Naive B cell (primary cell): ENCODE measurements at regions not wholly inside any gene's neighbourhood (a gene's known extent, or its start where the extent isn't known, plus 50 kb on each side); places are given as distances from the start of the nearest gene placed in this dataset.
"Not testable (repeated sequence)": the region's sequence is repeated elsewhere in the genome, so short reads cannot be mapped to it uniquely, and the experiment has no call there.

Experiments
- ATAC-seq, 2 donors: fragments of 150-1000 bp; cut with Tn5 transposase; 2 replicates each; pipeline ENCODE4 v1.10.0; 2021; ENCODE audit warnings: low read depth in 2 of 2, mild to moderate bottlenecking in 2 of 2, moderate library complexity in 2 of 2
- DNase-seq: peaks from one replicate; pipeline ENCODE4 v3.0.0; 2022
- H3K27ac Mint-ChIP-seq, 6 donors: one replicate each; pipeline ENCODE4 v1.8.0; 2020 to 2022; ENCODE audit warnings: mild to moderate bottlenecking in 6 of 6, mixed read lengths in 6 of 6, moderate library complexity in 5 of 6, inconsistent platforms in 2 of 6
- H3K27me3 Mint-ChIP-seq, 3 donors: one replicate each; pipeline ENCODE4 v1.8.0; 2021 to 2022; ENCODE audit warnings: mixed read lengths in 3 of 3, mild to moderate bottlenecking in 1 of 3
- H3K36me3 Mint-ChIP-seq, 2 donors: one replicate each; pipeline ENCODE4 v1.8.0; 2020 to 2022; ENCODE audit warnings: mixed read lengths in 2 of 2, inconsistent platforms in 1 of 2, mild to moderate bottlenecking in 1 of 2
- H3K4me1 Mint-ChIP-seq, 3 donors: one replicate each; pipeline ENCODE4 v1.8.0; 2020 to 2022; ENCODE audit warnings: mixed read lengths in 3 of 3, inconsistent platforms in 1 of 3, mild to moderate bottlenecking in 1 of 3, moderate library complexity in 1 of 3
- H3K4me3 Mint-ChIP-seq, 8 donors: one replicate each; pipeline ENCODE4 v1.8.0; 2020 to 2022; ENCODE audit warnings: mild to moderate bottlenecking in 8 of 8, mixed read lengths in 8 of 8, moderate library complexity in 8 of 8, inconsistent platforms in 2 of 8
- H3K9me3 Mint-ChIP-seq, 7 donors: one replicate each; pipeline ENCODE4 v1.8.0; 2020 to 2022; ENCODE audit warnings: mixed read lengths in 7 of 7, mild to moderate bottlenecking in 5 of 7, inconsistent platforms in 2 of 7, moderate library complexity in 1 of 7

- H3K9me3 Mint-ChIP-seq = peaks cover 0 to 12% (median 0%) of the 10 kb centered on the region in 7 donors
- DNase-seq = no peak
- no peak overlapping the region for H3K4me3 Mint-ChIP-seq
- ATAC-seq = no peak
- H3K27ac Mint-ChIP-seq = no peak overlapping the region
- H3K4me1 Mint-ChIP-seq = no peaks in the 10 kb centered on the region
- no peaks in the 10 kb centered on the region for H3K27me3 Mint-ChIP-seq
- H3K36me3 Mint-ChIP-seq = no peaks in the 10 kb centered on the region
Measured at GRCh38 chr7:84857336-84857735, 329.5 kb downstream of the SEMA3D start.

- DNase-seq = no peak
- H3K9me3 Mint-ChIP-seq = peaks cover 0 to 12% (median 0%) of the 10 kb centered on the region in 7 donors
- no peaks in the 10 kb centered on the region for H3K27me3 Mint-ChIP-seq
- no peaks in the 10 kb centered on the region for H3K4me1 Mint-ChIP-seq
- H3K36me3 Mint-ChIP-seq = no peaks in the 10 kb centered on the region
- ATAC-seq = no peak
- no peak overlapping the region for H3K27ac Mint-ChIP-seq
- no peak overlapping the region for H3K4me3 Mint-ChIP-seq
Measured at GRCh38 chr7:84855758-84856157, 331.1 kb downstream of the SEMA3D start.

- not testable (repeated sequence) for ATAC-seq, H3K36me3 Mint-ChIP-seq, H3K27ac Mint-ChIP-seq, H3K27me3 Mint-ChIP-seq, H3K4me1 Mint-ChIP-seq, H3K4me3 Mint-ChIP-seq, DNase-seq, H3K9me3 Mint-ChIP-seq
Measured at GRCh38 chr7:84848974-84849372, 337.9 kb downstream of the SEMA3D start.

GRCh38 chr7:84848219-84848973, 338.5 kb downstream of the SEMA3D start:
- Mint-ChIP-seq H3K36me3 (no peaks in the 10 kb centered on the region), H3K9me3 (peaks cover 0 to 2% (median 0%) of the 10 kb centered on the region in 7 donors), H3K4me1 (no peaks in the 10 kb centered on the region), H3K27me3 (no peaks in the 10 kb centered on the region), H3K4me3 (no peak overlapping the region), H3K27ac (no peak overlapping the region)
- no peak for ATAC-seq
- no peak for DNase-seq

- Mint-ChIP-seq H3K36me3 (no peaks in the 10 kb centered on the region), H3K4me3 (no peak overlapping the region), H3K9me3 (peaks cover 0 to 2% (median 0%) of the 10 kb centered on the region in 7 donors), H3K4me1 (no peaks in the 10 kb centered on the region), H3K27me3 (no peaks in the 10 kb centered on the region), H3K27ac (no peak overlapping the region)
- DNase-seq (no peak), ATAC-seq (no peak)
Measured at GRCh38 chr7:84847790-84848189, 339.1 kb downstream of the SEMA3D start.

- Mint-ChIP-seq H3K27me3 (no peaks in the 10 kb centered on the region), H3K9me3 (peaks cover 0 to 2% (median 0%) of the 10 kb centered on the region in 7 donors), H3K36me3 (no peaks in the 10 kb centered on the region), H3K4me1 (no peaks in the 10 kb centered on the region), H3K27ac (no peak overlapping the region), H3K4me3 (no peak overlapping the region)
- ATAC-seq (no peak), DNase-seq (no peak)
Measured at GRCh38 chr7:84847038-84847437, 339.8 kb downstream of the SEMA3D start.

GRCh38 chr7:84845971-84846370, 340.9 kb downstream of the SEMA3D start:
- H3K36me3 Mint-ChIP-seq = no peaks in the 10 kb centered on the region
- no peaks in the 10 kb centered on the region for H3K27me3 Mint-ChIP-seq
- no peak overlapping the region for H3K27ac Mint-ChIP-seq
- no peak for DNase-seq
- H3K4me1 Mint-ChIP-seq = no peaks in the 10 kb centered on the region
- ATAC-seq = no peak
- H3K4me3 Mint-ChIP-seq = no peak overlapping the region
- peaks cover 0 to 2% (median 0%) of the 10 kb centered on the region in 7 donors for H3K9me3 Mint-ChIP-seq

GRCh38 chr7:84844771-84845170, 342.1 kb downstream of the SEMA3D start:
- no peaks in the 10 kb centered on the region for H3K36me3 Mint-ChIP-seq
- no peak overlapping the region for H3K4me3 Mint-ChIP-seq
- peaks cover 0 to 2% (median 0%) of the 10 kb centered on the region in 7 donors for H3K9me3 Mint-ChIP-seq
- H3K4me1 Mint-ChIP-seq = no peaks in the 10 kb centered on the region
- ATAC-seq (no peak), DNase-seq (no peak)
- H3K27ac Mint-ChIP-seq = no peak overlapping the region
- H3K27me3 Mint-ChIP-seq = no peaks in the 10 kb centered on the region

GRCh38 chr7:84841809-84842208, 345.0 kb downstream of the SEMA3D start:
- DNase-seq (no peak), ATAC-seq (no peak)
- H3K27ac Mint-ChIP-seq = no peak overlapping the region
- peaks cover 0 to 2% (median 0%) of the 10 kb centered on the region in 7 donors for H3K9me3 Mint-ChIP-seq
- no peak overlapping the region for H3K4me3 Mint-ChIP-seq
- no peaks in the 10 kb centered on the region for H3K4me1 Mint-ChIP-seq
- no peaks in the 10 kb centered on the region for H3K27me3 Mint-ChIP-seq
- no peaks in the 10 kb centered on the region for H3K36me3 Mint-ChIP-seq

GRCh38 chr7:84838857-84839256, 348.0 kb downstream of the SEMA3D start:
- Mint-ChIP-seq H3K9me3 (peaks cover 0 to 2% (median 0%) of the 10 kb centered on the region in 7 donors), H3K4me3 (no peak overlapping the region), H3K4me1 (no peaks in the 10 kb centered on the region), H3K27ac (no peak overlapping the region), H3K36me3 (no peaks in the 10 kb centered on the region), H3K27me3 (no peaks in the 10 kb centered on the region)
- ATAC-seq (no peak), DNase-seq (no peak)

GRCh38 chr7:84837405-84837804, 349.5 kb downstream of the SEMA3D start:
- no peaks in the 10 kb centered on the region for H3K27me3 Mint-ChIP-seq
- no peaks in the 10 kb centered on the region for H3K36me3 Mint-ChIP-seq
- no peak overlapping the region for H3K4me3 Mint-ChIP-seq
- no peak overlapping the region for H3K27ac Mint-ChIP-seq
- ATAC-seq (no peak), DNase-seq (no peak)
- H3K9me3 Mint-ChIP-seq = peaks cover 0 to 2% (median 0%) of the 10 kb centered on the region in 7 donors
- H3K4me1 Mint-ChIP-seq = no peaks in the 10 kb centered on the region

GRCh38 chr7:84829719-84830118, 357.1 kb downstream of the SEMA3D start:
- Mint-ChIP-seq H3K27me3 (no peaks in the 10 kb centered on the region), H3K27ac (no peak overlapping the region), H3K4me3 (no peak overlapping the region), H3K4me1 (no peaks in the 10 kb centered on the region), H3K36me3 (no peaks in the 10 kb centered on the region), H3K9me3 (no peaks in the 10 kb centered on the region)
- ATAC-seq (no peak), DNase-seq (no peak)

GRCh38 chr7:84824057-84824651, 362.7 kb downstream of the SEMA3D start:
- H3K36me3 Mint-ChIP-seq = no peaks in the 10 kb centered on the region
- H3K4me3 Mint-ChIP-seq = no peak overlapping the region
- no peaks in the 10 kb centered on the region for H3K4me1 Mint-ChIP-seq
- H3K27me3 Mint-ChIP-seq = no peaks in the 10 kb centered on the region
- no peak overlapping the region for H3K27ac Mint-ChIP-seq
- ATAC-seq (no peak), DNase-seq (no peak)
- H3K9me3 Mint-ChIP-seq = peaks cover 0 to 8% (median 0%) of the 10 kb centered on the region in 7 donors

GRCh38 chr7:84823530-84823929, 363.3 kb downstream of the SEMA3D start:
- Mint-ChIP-seq H3K27ac (no peak overlapping the region), H3K36me3 (no peaks in the 10 kb centered on the region), H3K4me1 (no peaks in the 10 kb centered on the region), H3K9me3 (peaks cover 0 to 8% (median 0%) of the 10 kb centered on the region in 7 donors), H3K27me3 (no peaks in the 10 kb centered on the region), H3K4me3 (no peak overlapping the region)
- ATAC-seq (no peak), DNase-seq (no peak)
